Memory B cell (primary cell): ENCODE measurements at regions not wholly inside any gene's neighbourhood (a gene's known extent, or its start where the extent isn't known, plus 50 kb on each side); places are given as distances from the start of the nearest gene placed in this dataset.
"Not testable (repeated sequence)": the region's sequence is repeated elsewhere in the genome, so short reads cannot be mapped to it uniquely, and the experiment has no call there.

ENCODE experiments used
- ATAC-seq: fragments of 150-1000 bp; cut with Tn5 transposase; 2 replicates; pipeline ENCODE4 v1.10.0; 2021; ENCODE audit warnings: low read depth, mild to moderate bottlenecking, moderate library complexity
- DNase-seq, 2 donors: peaks; one replicate each; pipeline ENCODE4 v3.0.0; 2022; ENCODE audit warnings: low spot score in 2 of 2
- H3K27ac Mint-ChIP-seq: one replicate; pipeline ENCODE4 v1.8.0; 2022; ENCODE audit warnings: mild to moderate bottlenecking, moderate library complexity, mixed read lengths
- H3K27me3 Mint-ChIP-seq: one replicate; pipeline ENCODE4 v1.8.0; 2022; ENCODE audit warnings: mixed read lengths
- H3K36me3 Mint-ChIP-seq: one replicate; pipeline ENCODE4 v1.8.0; 2022; ENCODE audit warnings: mild to moderate bottlenecking, mixed read lengths
- H3K4me1 Mint-ChIP-seq: one replicate; pipeline ENCODE4 v1.8.0; 2022; ENCODE audit warnings: mixed read lengths
- H3K4me3 Mint-ChIP-seq: one replicate; pipeline ENCODE4 v1.8.0; 2022; ENCODE audit warnings: mild to moderate bottlenecking, moderate library complexity, mixed read lengths
- H3K9me3 Mint-ChIP-seq: one replicate; pipeline ENCODE4 v1.8.0; 2022; ENCODE audit warnings: mixed read lengths

- no peaks in the 10 kb centered on the region for H3K9me3 Mint-ChIP-seq
- H3K27me3 Mint-ChIP-seq, result no peaks in the 10 kb centered on the region
- no peaks in the 10 kb centered on the region for H3K4me1 Mint-ChIP-seq
- DNase-seq (no peak), ATAC-seq (no peak)
- H3K36me3 Mint-ChIP-seq, result no peaks in the 10 kb centered on the region
- no peak overlapping the region for H3K4me3 Mint-ChIP-seq
- no peak overlapping the region for H3K27ac Mint-ChIP-seq
Measured at GRCh38 chr3:178200316-178200715, 335.9 kb upstream of the KCNMB2 start.

- Mint-ChIP-seq H3K27ac (no peak overlapping the region), H3K4me3 (no peak overlapping the region), H3K9me3 (no peaks in the 10 kb centered on the region), H3K27me3 (no peaks in the 10 kb centered on the region), H3K36me3 (no peaks in the 10 kb centered on the region), H3K4me1 (no peaks in the 10 kb centered on the region)
- no peak for DNase-seq
- ATAC-seq, result no peak
Measured at GRCh38 chr3:178201714-178202113, 334.5 kb upstream of the KCNMB2 start.

DNA sequence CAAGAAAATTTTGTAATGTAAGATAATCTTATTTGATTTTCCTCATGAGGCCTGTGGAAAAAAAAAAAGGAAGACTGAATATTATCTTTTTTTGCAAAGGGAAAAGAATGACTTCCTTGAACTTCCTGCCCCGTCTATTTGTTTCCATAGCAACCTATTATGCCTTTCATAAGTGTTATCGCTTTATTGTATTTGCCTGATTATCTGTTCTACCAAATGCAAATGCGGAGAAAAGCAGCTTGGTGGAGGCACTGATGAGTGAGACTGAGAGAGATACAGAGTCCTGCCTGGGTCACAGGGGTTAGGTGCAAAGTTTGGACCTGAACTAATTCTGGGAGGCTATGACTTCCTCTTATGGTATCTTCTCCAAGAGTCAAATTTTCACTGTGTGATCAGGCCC is 334.0 kb upstream of the KCNMB2 start:
- H3K36me3 Mint-ChIP-seq, result no peaks in the 10 kb centered on the region
- H3K27ac Mint-ChIP-seq, result no peak overlapping the region
- no peak for DNase-seq
- ATAC-seq, result no peak
- H3K4me3 Mint-ChIP-seq, result no peak overlapping the region
- no peaks in the 10 kb centered on the region for H3K4me1 Mint-ChIP-seq
- no peaks in the 10 kb centered on the region for H3K9me3 Mint-ChIP-seq
- no peaks in the 10 kb centered on the region for H3K27me3 Mint-ChIP-seq

DNA sequence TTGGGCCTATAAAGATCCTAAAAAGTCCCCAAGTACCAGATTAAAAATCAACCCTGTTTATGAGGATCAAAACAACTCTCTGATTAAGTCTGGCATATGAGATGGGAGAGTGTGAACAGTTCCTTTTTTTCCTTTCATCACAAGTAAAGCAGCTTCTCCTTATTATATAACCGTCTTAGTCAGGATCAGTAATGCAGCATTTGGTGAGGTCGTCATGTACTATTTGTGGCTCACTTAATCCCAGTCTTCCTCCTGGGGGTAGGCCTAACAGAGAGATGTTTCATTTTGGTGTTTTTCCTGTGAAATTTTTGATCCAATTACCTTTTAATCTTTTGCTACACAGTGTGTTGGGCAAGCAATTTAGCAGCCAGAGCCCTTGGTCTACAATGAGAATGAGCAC is 333.1 kb upstream of the KCNMB2 start:
- H3K27ac Mint-ChIP-seq, result no peak overlapping the region
- no peak overlapping the region for H3K4me3 Mint-ChIP-seq
- ATAC-seq (no peak), DNase-seq (no peak)
- no peaks in the 10 kb centered on the region for H3K36me3 Mint-ChIP-seq
- no peaks in the 10 kb centered on the region for H3K4me1 Mint-ChIP-seq
- no peaks in the 10 kb centered on the region for H3K27me3 Mint-ChIP-seq
- no peaks in the 10 kb centered on the region for H3K9me3 Mint-ChIP-seq

DNA sequence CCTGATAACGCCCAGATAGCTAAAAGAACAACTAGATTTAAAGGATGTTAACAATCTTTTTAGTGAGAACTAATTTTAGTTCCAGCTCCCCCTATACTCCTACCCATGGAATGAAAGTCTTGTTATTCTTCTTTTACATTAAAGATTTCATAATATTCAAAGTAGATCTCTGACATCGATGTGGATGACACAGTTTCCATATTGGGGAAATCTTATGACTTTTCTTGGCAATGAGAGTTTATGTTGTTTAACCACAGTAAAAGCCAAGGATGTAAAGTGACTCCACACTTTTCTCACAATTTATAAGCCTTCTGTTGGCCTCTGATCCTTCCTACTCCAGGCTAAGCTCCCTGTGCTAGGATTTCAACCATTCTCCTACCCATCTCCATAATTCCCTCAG is 332.6 kb upstream of the KCNMB2 start:
- Mint-ChIP-seq H3K9me3 (no peaks in the 10 kb centered on the region), H3K27ac (no peak overlapping the region), H3K4me3 (no peak overlapping the region), H3K4me1 (no peaks in the 10 kb centered on the region), H3K27me3 (peaks cover 4% of the 10 kb centered on the region), H3K36me3 (no peaks in the 10 kb centered on the region)
- ATAC-seq (no peak), DNase-seq (no peak)

DNA sequence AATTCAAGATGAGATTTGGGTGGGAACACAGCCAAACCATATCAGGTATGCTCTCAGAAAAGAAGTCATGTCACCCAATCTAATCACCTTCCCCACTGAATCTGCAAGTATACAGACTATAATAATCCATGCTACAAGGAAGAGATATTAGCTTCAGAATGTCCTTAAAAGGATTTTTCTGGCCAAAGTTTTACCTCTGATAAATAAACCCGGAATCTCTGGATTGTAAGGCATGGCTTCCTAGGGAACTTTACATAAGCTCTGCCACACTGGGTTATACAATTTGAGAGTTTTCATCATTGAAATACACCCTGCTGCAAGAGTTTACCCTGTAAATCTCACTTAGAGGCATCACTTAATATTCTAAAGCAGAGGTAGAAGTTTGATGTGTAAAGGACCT is 330.5 kb upstream of the KCNMB2 start:
- no peak for ATAC-seq
- H3K36me3 Mint-ChIP-seq, result no peaks in the 10 kb centered on the region

DNA sequence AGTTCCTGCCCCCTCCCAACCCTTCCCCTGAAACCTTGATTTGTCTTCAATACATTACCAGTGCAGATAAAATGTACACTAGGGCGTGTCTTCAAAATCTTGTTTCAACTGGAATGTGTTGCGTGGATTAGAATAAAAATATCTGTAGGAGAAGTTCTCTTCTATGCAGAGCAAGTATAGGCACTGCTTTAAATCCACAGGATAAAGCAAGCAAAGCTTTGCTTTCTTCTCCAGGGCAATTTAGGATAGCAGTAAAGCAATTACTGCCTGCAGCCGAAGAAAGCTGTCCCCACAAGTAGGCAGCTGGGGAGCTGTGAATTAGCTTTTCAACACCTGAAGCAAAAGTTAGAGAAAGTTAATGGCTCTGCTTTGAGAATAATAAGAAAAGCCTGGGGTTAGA is 329.7 kb upstream of the KCNMB2 start:
- Mint-ChIP-seq H3K27me3 (peaks cover 7% of the 10 kb centered on the region), H3K36me3 (no peaks in the 10 kb centered on the region), H3K27ac (no peak overlapping the region), H3K4me3 (no peak overlapping the region), H3K4me1 (no peaks in the 10 kb centered on the region), H3K9me3 (no peaks in the 10 kb centered on the region)
- ATAC-seq (no peak), DNase-seq (no peak)

More for the DNA sequence above, 330.5 kb upstream of the KCNMB2 start:
- no peak overlapping the region for H3K4me3 Mint-ChIP-seq
- H3K9me3 Mint-ChIP-seq, result no peaks in the 10 kb centered on the region
- H3K27me3 Mint-ChIP-seq, result peaks cover 7% of the 10 kb centered on the region
- no peak overlapping the region for H3K27ac Mint-ChIP-seq
- no peaks in the 10 kb centered on the region for H3K4me1 Mint-ChIP-seq
- DNase-seq, result no peak

- H3K4me3 Mint-ChIP-seq, H3K36me3 Mint-ChIP-seq, H3K4me1 Mint-ChIP-seq, DNase-seq, H3K27me3 Mint-ChIP-seq, ATAC-seq, H3K27ac Mint-ChIP-seq, H3K9me3 Mint-ChIP-seq: not testable (repeated sequence)
Measured at GRCh38 chr3:178207161-178207560, 329.1 kb upstream of the KCNMB2 start.

DNA sequence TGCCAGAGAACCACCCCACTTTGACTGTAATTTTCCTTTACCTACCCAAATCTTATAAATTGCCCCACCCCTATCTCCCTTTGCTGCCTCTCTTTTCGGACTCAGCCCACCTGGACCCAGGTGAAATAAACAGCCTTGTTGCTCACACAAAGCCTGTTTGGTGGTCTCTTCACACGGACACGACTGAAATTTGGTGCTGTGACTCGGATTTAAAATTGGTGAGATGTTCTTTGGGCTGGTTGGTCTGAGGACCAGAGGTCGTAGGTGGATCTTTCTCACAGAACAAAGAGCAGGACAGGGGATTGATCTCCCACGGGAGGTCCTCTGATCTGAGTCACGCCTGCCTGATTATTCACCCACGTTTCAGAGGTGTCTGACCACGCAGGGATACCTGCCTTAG is 328.6 kb upstream of the KCNMB2 start:
- not testable (repeated sequence) for DNase-seq, H3K36me3 Mint-ChIP-seq, H3K4me1 Mint-ChIP-seq, H3K27ac Mint-ChIP-seq, H3K9me3 Mint-ChIP-seq, H3K27me3 Mint-ChIP-seq, H3K4me3 Mint-ChIP-seq, ATAC-seq

- H3K9me3 Mint-ChIP-seq, H3K4me1 Mint-ChIP-seq, ATAC-seq, H3K27me3 Mint-ChIP-seq, H3K4me3 Mint-ChIP-seq, DNase-seq, H3K36me3 Mint-ChIP-seq, H3K27ac Mint-ChIP-seq: not testable (repeated sequence)
Measured at GRCh38 chr3:178209116-178209515, 327.1 kb upstream of the KCNMB2 start.

GRCh38 chr3:178209618-178210017 is 326.6 kb upstream of the KCNMB2 start:
- not testable (repeated sequence) for H3K4me3 Mint-ChIP-seq, ATAC-seq, H3K4me1 Mint-ChIP-seq, H3K9me3 Mint-ChIP-seq, DNase-seq, H3K27ac Mint-ChIP-seq, H3K27me3 Mint-ChIP-seq, H3K36me3 Mint-ChIP-seq

DNA sequence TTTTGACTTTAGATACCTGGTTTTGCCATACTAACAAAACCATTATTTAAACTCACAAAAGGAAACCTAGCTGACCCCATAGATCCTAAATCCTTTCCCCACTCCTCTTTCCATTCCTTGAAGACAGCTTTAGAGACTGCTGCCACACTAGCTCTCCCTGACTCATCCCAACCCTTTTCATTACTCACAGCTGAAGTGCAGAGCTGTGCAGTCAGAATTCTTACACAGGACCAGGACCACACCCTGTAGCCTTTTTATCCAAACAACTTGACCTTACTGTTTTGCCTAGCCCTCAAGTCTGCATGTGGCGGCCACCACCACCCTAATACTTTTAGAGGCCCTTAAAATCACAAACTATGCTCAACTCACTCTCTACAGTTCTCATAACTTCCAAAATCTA is 325.1 kb upstream of the KCNMB2 start:
- not testable (repeated sequence) for H3K4me3 Mint-ChIP-seq, H3K9me3 Mint-ChIP-seq, DNase-seq, H3K27me3 Mint-ChIP-seq, H3K36me3 Mint-ChIP-seq, H3K27ac Mint-ChIP-seq, ATAC-seq, H3K4me1 Mint-ChIP-seq

DNA sequence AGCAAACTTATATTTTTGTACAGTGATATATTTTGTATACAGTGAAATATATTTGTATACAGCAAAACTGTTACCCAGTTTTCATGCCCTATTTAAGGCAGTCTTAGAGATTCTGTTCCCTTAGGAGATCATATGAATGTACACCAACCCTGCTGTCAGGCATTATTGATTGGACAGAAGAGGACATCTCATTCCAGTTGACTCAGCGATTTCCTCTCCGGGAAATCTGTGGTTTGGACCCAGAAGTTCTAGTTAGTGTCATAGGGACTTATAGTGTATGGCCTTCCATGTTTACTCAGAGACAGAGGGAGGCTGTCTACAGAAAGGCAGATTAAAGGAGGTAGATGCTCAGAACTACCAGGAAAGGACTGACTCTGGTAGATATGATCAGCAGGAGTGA is 318.8 kb upstream of the KCNMB2 start:
- Mint-ChIP-seq H3K9me3 (peaks cover 3% of the 10 kb centered on the region), H3K4me3 (no peak overlapping the region), H3K4me1 (no peaks in the 10 kb centered on the region), H3K27ac (no peak overlapping the region), H3K36me3 (no peaks in the 10 kb centered on the region), H3K27me3 (peaks cover 6% of the 10 kb centered on the region)
- DNase-seq (no peak), ATAC-seq (no peak)

DNA sequence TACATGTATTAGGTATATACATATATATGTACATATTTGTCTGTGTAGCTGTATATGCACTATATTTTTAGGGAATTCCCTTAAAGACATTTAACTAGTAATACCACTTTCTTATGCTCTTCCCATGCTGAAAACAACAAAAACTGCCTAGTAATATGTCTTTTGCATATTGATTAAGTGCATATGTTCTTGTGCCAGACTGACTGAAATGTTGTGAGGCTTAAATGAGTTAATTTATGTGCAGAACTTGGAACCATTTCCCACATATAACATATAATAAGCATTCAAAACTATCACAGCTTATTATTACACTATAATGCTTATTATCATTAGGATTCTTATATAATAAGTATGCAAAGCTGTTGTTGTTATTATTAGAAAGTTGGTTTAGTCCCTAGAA is 318.0 kb upstream of the KCNMB2 start:
- H3K4me3 Mint-ChIP-seq, result no peak overlapping the region
- DNase-seq, result no peak
- no peak for ATAC-seq
- peaks cover 3% of the 10 kb centered on the region for H3K9me3 Mint-ChIP-seq
- H3K4me1 Mint-ChIP-seq, result no peaks in the 10 kb centered on the region
- H3K36me3 Mint-ChIP-seq, result no peaks in the 10 kb centered on the region
- peaks cover 6% of the 10 kb centered on the region for H3K27me3 Mint-ChIP-seq
- H3K27ac Mint-ChIP-seq, result no peak overlapping the region

DNA sequence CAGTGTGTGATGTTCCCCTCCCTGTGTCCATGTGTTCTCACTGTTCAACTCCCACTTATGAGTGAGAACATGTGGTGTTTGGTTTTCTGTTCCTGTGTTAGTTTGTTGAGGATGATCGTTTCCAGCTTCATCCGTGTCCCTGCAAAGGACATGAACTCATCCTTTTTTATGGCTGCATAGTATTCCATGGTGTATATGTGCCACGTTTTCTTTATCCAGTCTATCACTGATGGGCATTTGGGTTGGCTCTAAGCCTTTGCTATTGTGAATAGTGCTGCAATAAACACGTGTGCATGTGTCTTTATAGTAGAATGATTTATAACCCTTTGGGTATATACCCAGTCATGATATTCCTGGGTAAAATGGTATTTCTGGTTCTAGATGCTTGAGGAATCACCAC is 316.6 kb upstream of the KCNMB2 start:
- not testable (repeated sequence) for H3K27me3 Mint-ChIP-seq

GRCh38 chr3:178223876-178224275 is 312.4 kb upstream of the KCNMB2 start:
- ATAC-seq (no peak), DNase-seq (no peak)

More for the DNA sequence above, 316.6 kb upstream of the KCNMB2 start:
- H3K36me3 Mint-ChIP-seq, H3K27ac Mint-ChIP-seq, H3K9me3 Mint-ChIP-seq, ATAC-seq, DNase-seq, H3K4me1 Mint-ChIP-seq, H3K4me3 Mint-ChIP-seq: not testable (repeated sequence)

More at GRCh38 chr3:178223876-178224275, 312.4 kb upstream of the KCNMB2 start:
- Mint-ChIP-seq H3K9me3 (peaks cover 3% of the 10 kb centered on the region), H3K4me3 (no peak overlapping the region), H3K27me3 (peaks cover 4% of the 10 kb centered on the region), H3K4me1 (no peaks in the 10 kb centered on the region), H3K36me3 (no peaks in the 10 kb centered on the region), H3K27ac (no peak overlapping the region)
